ENCODE measurements at regions not wholly inside any gene's neighbourhood (a gene's known extent, or its start where the extent isn't known, plus 50 kb on each side); places are given as distances from the start of the nearest gene placed in this dataset.

GRCh38 chr2:196448407-196449079 lies 191.0 kb upstream of the CCDC150 start:
- no peak for DNase-seq

GRCh38 chr2:196449083-196449482 lies 190.4 kb upstream of the CCDC150 start:
- DNase-seq, result no peak

GRCh38 chr2:196452758-196453157 lies 186.8 kb upstream of the CCDC150 start:
- DNase-seq, result no peak

GRCh38 chr2:196453613-196454047 lies 185.9 kb upstream of the CCDC150 start:
- DNase-seq, result no peak

- no peak for DNase-seq
These were observed 185.0 kb upstream of the CCDC150 start for GRCh38 chr2:196454492-196454891.

- no peak for DNase-seq
These were observed 180.0 kb upstream of the CCDC150 start for GRCh38 chr2:196459539-196459938.

GRCh38 chr2:196463706-196464105 lies 175.8 kb upstream of the CCDC150 start:
- no peak for DNase-seq

GRCh38 chr2:196464311-196464710 lies 175.2 kb upstream of the CCDC150 start:
- DNase-seq, result no peak

GRCh38 chr2:196466581-196466980 lies 172.9 kb upstream of the CCDC150 start:
- no peak for DNase-seq

- no peak for DNase-seq
These were observed 171.1 kb upstream of the CCDC150 start for GRCh38 chr2:196468394-196468793.

- DNase-seq, result no peak
These were observed 165.9 kb upstream of the CCDC150 start for GRCh38 chr2:196473617-196474016.

- no peak for DNase-seq
These were observed 163.9 kb upstream of the CCDC150 start for GRCh38 chr2:196475611-196476010.

GRCh38 chr2:196478588-196478987 lies 160.9 kb upstream of the CCDC150 start:
- no peak for DNase-seq

- DNase-seq, result no peak
These were observed 160.2 kb upstream of the CCDC150 start for GRCh38 chr2:196479350-196479749.

GRCh38 chr2:196480653-196481323 lies 158.7 kb upstream of the CCDC150 start:
- DNase-seq, result peak; percentile 28

- DNase-seq, result no peak
These were observed 158.2 kb upstream of the CCDC150 start for GRCh38 chr2:196481324-196481697.

GRCh38 chr2:196482119-196483065 lies 157.1 kb upstream of the CCDC150 start:
- DNase-seq, result no peak

- no peak for DNase-seq
These were observed 153.4 kb upstream of the CCDC150 start for GRCh38 chr2:196486146-196486545.

- DNase-seq, result no peak
These were observed 152.1 kb upstream of the CCDC150 start for GRCh38 chr2:196487417-196487816.

- DNase-seq, result no peak
These were observed 150.1 kb upstream of the CCDC150 start for GRCh38 chr2:196489371-196489770.

- no peak for DNase-seq
These were observed 146.6 kb upstream of the CCDC150 start for GRCh38 chr2:196492946-196493345.

- no peak for DNase-seq
These were observed 140.6 kb upstream of the CCDC150 start for GRCh38 chr2:196498962-196499361.

GRCh38 chr2:196499686-196500085 lies 139.8 kb upstream of the CCDC150 start:
- no peak for DNase-seq
